ENCODE measurements at regions not wholly inside any gene's neighbourhood (a gene's known extent, or its start where the extent isn't known, plus 50 kb on each side); places are given as distances from the start of the nearest gene placed in this dataset.

GRCh38 chr12:25025951-25026490, 77.1 kb upstream of the BCAT1 start:
- TF ChIP-seq CTCF (IDR thresholded peaks at IDR 0.05) (no peak), USF2 (CRISPR knock-in tag; IDR thresholded peaks at IDR 0.05) (no peak), ETV6 (CRISPR knock-in tag; IDR thresholded peaks at IDR 0.05) (no peak), ELF4 (CRISPR knock-in tag; IDR thresholded peaks at IDR 0.05; ENCODE audit: low read depth) (no peak), ATF2 (CRISPR knock-in tag; IDR thresholded peaks at IDR 0.05; ENCODE audit: borderline replicate concordance, low read depth) (no peak)
